HEK293T (cell line): ENCODE measurements at regions not wholly inside any gene's neighbourhood (a gene's known extent, or its start where the extent isn't known, plus 50 kb on each side); places are given as distances from the start of the nearest gene placed in this dataset.

Source experiments
- CTBP1 ChIP-seq: fragments of 450-650 bp; IDR thresholded peaks from 2 replicates; pipeline ENCODE4 v1.6.1; 2016; ENCODE audit warnings: borderline replicate concordance
- FOXA1 ChIP-seq: fragments of 450-650 bp; IDR thresholded peaks from 2 replicates; pipeline ENCODE4 v1.6.1; 2016; ENCODE audit warnings: mild to moderate bottlenecking
- FOXK2 ChIP-seq: fragments of 450-650 bp; IDR thresholded peaks from 2 replicates; pipeline ENCODE4 v1.6.1; 2016; ENCODE audit warnings: mild to moderate bottlenecking
- LEF1 ChIP-seq: fragments of 450-650 bp; IDR thresholded peaks from 2 replicates; pipeline ENCODE4 v1.6.1; 2017; ENCODE audit warnings: mild to moderate bottlenecking, borderline replicate concordance
- SP1 ChIP-seq: fragments of 450-650 bp; IDR thresholded peaks from 2 replicates; pipeline ENCODE4 v1.6.1; 2017
- TARDBP ChIP-seq: fragments of 450-650 bp; IDR thresholded peaks from 2 replicates; pipeline ENCODE4 v1.6.1; 2016
- ZNF384 ChIP-seq: fragments of 450-650 bp; IDR thresholded peaks from 2 replicates; pipeline ENCODE4 v1.6.1; 2016

- TF ChIP-seq SP1 (no peak), TARDBP (no peak), CTBP1 (no peak), ZNF384 (no peak), FOXA1 (no peak), FOXK2 (no peak), LEF1 (no peak)
Measured at GRCh38 chr2:101550555-101550954, 75.6 kb upstream of the RFX8 start.
